ENCODE measurements at regions not wholly inside any gene's neighbourhood (a gene's known extent, or its start where the extent isn't known, plus 50 kb on each side); places are given as distances from the start of the nearest gene placed in this dataset.

DNA sequence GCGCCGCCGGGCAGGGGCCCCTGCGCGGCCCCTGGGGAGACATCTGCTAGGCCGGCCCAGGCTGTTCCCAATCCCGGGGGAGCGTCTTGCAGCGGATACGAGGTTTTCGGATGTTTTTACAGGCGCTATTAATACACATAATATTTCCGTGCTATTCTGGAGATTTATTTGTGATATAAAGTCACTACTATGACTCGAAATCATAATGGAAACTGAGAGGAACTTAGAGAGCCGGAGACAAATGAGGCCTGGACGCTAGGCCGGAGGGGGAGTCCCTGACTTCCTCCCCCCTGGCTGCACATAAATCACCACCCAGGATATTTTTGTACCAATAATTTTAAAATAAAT, 91.7 kb upstream of the ANO1 start:
- H3K36me3 Mint-ChIP-seq (ENCODE audit: low read depth): no peaks in the 10 kb centered on the region
- no peak overlapping the region for H3K27ac Mint-ChIP-seq
- no peaks in the 10 kb centered on the region for H3K9me3 Mint-ChIP-seq
- peaks cover 72% of the 10 kb centered on the region for H3K27me3 Mint-ChIP-seq
- intact Hi-C loops (cut with micrococcal nuclease): no loop called here
- no peak for DNase-seq
- H3K4me3 Mint-ChIP-seq: no peak overlapping the region
- no peaks in the 10 kb centered on the region for H3K4me1 Mint-ChIP-seq

DNA sequence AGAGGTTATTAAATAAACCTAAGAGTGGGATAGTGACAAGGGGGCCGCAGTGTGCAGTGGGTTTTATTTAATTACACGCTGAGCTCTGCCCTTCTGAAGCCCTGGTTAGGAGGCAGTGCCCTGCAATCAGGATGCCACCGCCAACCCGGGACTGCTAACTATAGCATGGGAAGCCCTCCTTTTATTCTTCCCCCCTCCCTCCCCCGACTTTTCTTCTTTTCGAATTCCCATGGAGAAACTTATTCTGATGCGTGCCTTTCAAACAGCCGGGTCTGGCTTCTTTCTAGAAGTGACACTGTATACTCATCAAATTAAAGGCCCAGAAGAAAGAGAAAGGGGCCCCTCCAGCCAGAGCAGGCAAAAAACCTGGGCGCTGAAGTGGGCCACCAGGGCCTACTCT, 91.3 kb upstream of the ANO1 start:
- Mint-ChIP-seq H3K9me3 (no peaks in the 10 kb centered on the region), H3K27me3 (peaks cover 70% of the 10 kb centered on the region)

DNA sequence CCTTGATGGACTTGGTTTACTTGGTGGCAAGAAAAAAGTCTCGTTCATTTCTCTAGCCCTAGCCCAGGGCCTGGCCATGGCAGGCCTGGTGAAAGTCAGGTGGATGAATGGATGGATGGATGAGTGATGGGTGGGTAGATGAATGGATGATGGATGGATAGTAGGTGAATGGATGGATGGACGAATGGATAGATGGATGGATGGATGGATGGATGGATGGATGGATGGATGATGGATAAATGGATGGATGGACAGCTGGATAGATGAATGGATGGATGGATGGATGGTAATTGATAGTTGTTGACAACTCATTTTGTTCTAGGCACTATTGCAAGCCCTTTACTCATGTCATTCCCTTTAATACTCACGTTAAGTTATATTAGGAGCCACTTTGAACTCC, 86.1 kb upstream of the ANO1 start:
- DNase-seq: no peak

More for the DNA sequence above, 91.3 kb upstream of the ANO1 start:
- no peak overlapping the region for H3K27ac Mint-ChIP-seq
- H3K4me1 Mint-ChIP-seq: no peaks in the 10 kb centered on the region
- H3K4me3 Mint-ChIP-seq: no peak overlapping the region
- DNase-seq: no peak
- intact Hi-C loops (cut with micrococcal nuclease): no loop called here
- no peaks in the 10 kb centered on the region for H3K36me3 Mint-ChIP-seq (ENCODE audit: low read depth)

DNA sequence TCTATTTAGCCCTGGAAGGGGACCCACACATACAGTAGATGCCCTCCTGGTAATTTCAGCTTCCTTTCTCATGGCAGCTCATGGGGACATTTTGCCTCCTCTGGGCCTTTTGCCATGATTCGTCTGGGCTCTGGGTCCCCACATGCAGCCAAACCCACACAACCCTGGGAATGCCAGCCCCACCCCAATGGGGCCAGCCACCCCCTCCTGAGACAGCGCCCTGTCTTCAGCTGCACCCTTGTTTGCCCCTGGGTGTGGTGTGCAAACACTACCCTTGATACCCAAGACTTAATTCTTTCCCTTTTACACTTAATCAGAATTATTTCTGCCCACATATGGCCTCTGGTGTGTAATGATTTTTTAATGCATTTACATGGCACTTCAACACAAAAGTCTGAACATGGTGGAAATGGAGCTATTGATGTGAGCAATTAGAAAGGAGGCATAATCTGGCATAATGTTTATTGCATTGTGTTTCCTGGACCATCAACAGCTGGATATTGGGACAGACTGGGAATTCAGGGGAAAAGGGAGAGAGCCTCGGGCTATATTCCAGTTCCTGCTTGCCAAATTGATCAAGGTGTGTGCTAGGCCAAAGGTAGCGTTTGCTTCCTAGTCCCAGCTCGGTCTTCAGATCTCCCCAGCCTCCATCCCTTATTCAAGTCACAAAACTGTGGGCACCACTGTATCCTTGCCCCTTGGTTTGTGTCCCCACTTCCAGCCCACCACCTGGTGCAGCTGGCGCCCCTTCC, 85.0 kb upstream of the ANO1 start:
- no peak for DNase-seq
- intact Hi-C loops (cut with micrococcal nuclease): no loop called here
- no peaks in the 10 kb centered on the region for H3K36me3 Mint-ChIP-seq (ENCODE audit: low read depth)
- H3K4me1 Mint-ChIP-seq: no peaks in the 10 kb centered on the region
- peaks cover 30% of the 10 kb centered on the region for H3K27me3 Mint-ChIP-seq
- H3K9me3 Mint-ChIP-seq: no peaks in the 10 kb centered on the region
- no peak overlapping the region for H3K4me3 Mint-ChIP-seq
- no peak overlapping the region for H3K27ac Mint-ChIP-seq

More for the DNA sequence above, 86.1 kb upstream of the ANO1 start:
- intact Hi-C loops (cut with micrococcal nuclease): no loop called here
- no peak overlapping the region for H3K27ac Mint-ChIP-seq
- no peaks in the 10 kb centered on the region for H3K9me3 Mint-ChIP-seq
- no peaks in the 10 kb centered on the region for H3K36me3 Mint-ChIP-seq (ENCODE audit: low read depth)
- H3K27me3 Mint-ChIP-seq: peaks cover 38% of the 10 kb centered on the region
- no peak overlapping the region for H3K4me3 Mint-ChIP-seq
- H3K4me1 Mint-ChIP-seq: no peaks in the 10 kb centered on the region

DNA sequence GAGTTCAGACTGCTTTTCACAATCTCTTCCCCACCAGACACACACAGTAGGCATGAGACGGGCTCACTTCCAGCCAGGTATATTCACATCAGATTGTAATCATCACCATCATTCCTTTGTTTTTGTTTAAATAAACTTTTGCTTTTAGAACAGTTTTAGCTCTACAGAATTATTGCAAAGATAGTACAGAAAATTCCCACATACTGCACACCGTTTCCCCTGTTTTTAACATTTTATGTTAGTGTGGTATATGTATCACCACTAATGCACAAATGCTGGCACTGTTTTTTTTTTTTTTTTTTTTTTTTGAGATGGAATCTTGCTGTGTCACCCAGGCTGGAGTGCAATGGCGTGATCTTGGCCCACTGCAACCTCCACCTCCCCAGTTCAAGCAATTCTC, 83.3 kb upstream of the ANO1 start:
- H3K36me3 Mint-ChIP-seq (ENCODE audit: low read depth): no peaks in the 10 kb centered on the region
- H3K27me3 Mint-ChIP-seq: peaks cover 16% of the 10 kb centered on the region
- H3K27ac Mint-ChIP-seq: no peak overlapping the region
- no peak overlapping the region for H3K4me3 Mint-ChIP-seq
- no peaks in the 10 kb centered on the region for H3K9me3 Mint-ChIP-seq
- peaks cover under 1% of the 10 kb centered on the region for H3K4me1 Mint-ChIP-seq
- DNase-seq: no peak
- intact Hi-C loops (cut with micrococcal nuclease): no loop called here

DNA sequence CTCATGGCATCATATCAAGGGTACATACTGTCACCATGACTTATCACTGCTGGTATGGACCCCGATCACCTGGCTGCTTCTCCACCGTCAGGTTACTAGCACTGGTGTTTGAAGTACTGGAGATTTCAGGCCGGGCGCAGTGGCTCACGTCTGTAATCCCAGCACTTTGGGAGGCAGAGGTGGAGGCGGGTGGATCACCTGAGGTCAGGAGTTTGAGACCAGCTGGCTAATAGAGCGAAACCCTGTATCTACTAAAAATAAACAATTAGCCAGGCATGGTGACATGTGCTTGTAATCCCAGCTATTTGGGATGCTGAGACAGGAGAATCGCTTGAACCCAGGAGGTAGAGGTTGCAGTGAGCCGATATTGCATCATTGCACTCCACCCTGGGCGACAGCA, 82.4 kb upstream of the ANO1 start:
- H3K4me1 Mint-ChIP-seq: peaks cover 8% of the 10 kb centered on the region
- H3K36me3 Mint-ChIP-seq (ENCODE audit: low read depth): no peaks in the 10 kb centered on the region
- intact Hi-C loops (cut with micrococcal nuclease): no loop called here
- no peak overlapping the region for H3K27ac Mint-ChIP-seq
- H3K27me3 Mint-ChIP-seq: peaks cover 12% of the 10 kb centered on the region
- no peaks in the 10 kb centered on the region for H3K9me3 Mint-ChIP-seq
- H3K4me3 Mint-ChIP-seq: no peak overlapping the region
- DNase-seq: no peak

GRCh38 chr11:69996451-69996850, 81.7 kb upstream of the ANO1 start:
- H3K36me3 Mint-ChIP-seq (ENCODE audit: low read depth): no peaks in the 10 kb centered on the region
- H3K27me3 Mint-ChIP-seq: peaks cover 7% of the 10 kb centered on the region
- no peaks in the 10 kb centered on the region for H3K9me3 Mint-ChIP-seq

GRCh38 chr11:69997352-69997751, 80.8 kb upstream of the ANO1 start:
- Mint-ChIP-seq H3K4me3 (no peak overlapping the region), H3K27me3 (peaks cover 7% of the 10 kb centered on the region), H3K4me1 (peaks cover 9% of the 10 kb centered on the region), H3K27ac (no peak overlapping the region), H3K9me3 (no peaks in the 10 kb centered on the region), H3K36me3 (ENCODE audit: low read depth) (no peaks in the 10 kb centered on the region)
- no peak for DNase-seq
- intact Hi-C loops (cut with micrococcal nuclease): no loop called here

More at GRCh38 chr11:69996451-69996850, 81.7 kb upstream of the ANO1 start:
- intact Hi-C loops (cut with micrococcal nuclease): no loop called here
- no peak overlapping the region for H3K4me3 Mint-ChIP-seq
- no peak for DNase-seq
- H3K27ac Mint-ChIP-seq: no peak overlapping the region
- peaks cover 9% of the 10 kb centered on the region for H3K4me1 Mint-ChIP-seq

- Mint-ChIP-seq H3K9me3 (no peaks in the 10 kb centered on the region), H3K4me1 (peaks cover 11% of the 10 kb centered on the region), H3K4me3 (no peak overlapping the region), H3K27me3 (peaks cover 7% of the 10 kb centered on the region), H3K27ac (no peak overlapping the region), H3K36me3 (ENCODE audit: low read depth) (no peaks in the 10 kb centered on the region)
- intact Hi-C loops (cut with micrococcal nuclease): no loop called here
- no peak for DNase-seq
Observed at GRCh38 chr11:69999721-70000120, 78.4 kb upstream of the ANO1 start.

GRCh38 chr11:70000228-70000627, 77.9 kb upstream of the ANO1 start:
- Mint-ChIP-seq H3K27ac (no peak overlapping the region), H3K9me3 (no peaks in the 10 kb centered on the region), H3K4me1 (peaks cover 11% of the 10 kb centered on the region), H3K4me3 (no peak overlapping the region), H3K36me3 (ENCODE audit: low read depth) (no peaks in the 10 kb centered on the region), H3K27me3 (peaks cover 7% of the 10 kb centered on the region)
- DNase-seq: no peak
- intact Hi-C loops (cut with micrococcal nuclease): no loop called here

DNA sequence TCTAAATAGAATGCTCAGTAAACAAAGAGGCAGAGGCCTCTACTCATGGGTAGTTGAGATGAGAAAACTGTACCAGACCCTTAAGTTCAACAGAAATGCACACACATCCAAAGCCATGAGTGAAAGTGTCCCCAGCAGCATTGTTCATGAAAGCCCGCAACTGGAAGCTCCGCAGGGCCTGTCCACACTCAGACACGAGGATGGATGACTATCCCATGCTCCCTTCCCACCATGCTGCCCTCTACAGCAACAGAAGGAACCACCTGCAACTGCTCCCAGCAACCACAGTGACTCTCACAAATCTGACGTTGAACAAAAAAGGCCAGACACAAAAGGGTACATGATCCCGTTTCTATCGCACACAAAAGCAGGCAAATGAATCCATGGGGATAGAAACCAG, 76.9 kb upstream of the ANO1 start:
- intact Hi-C loops (cut with micrococcal nuclease): no loop called here
- Mint-ChIP-seq H3K27ac (no peak overlapping the region), H3K4me1 (peaks cover 11% of the 10 kb centered on the region), H3K36me3 (ENCODE audit: low read depth) (no peaks in the 10 kb centered on the region), H3K27me3 (peaks cover 5% of the 10 kb centered on the region), H3K4me3 (no peak overlapping the region), H3K9me3 (no peaks in the 10 kb centered on the region)
- DNase-seq: no peak

- DNase-seq: peak; percentile 81
- no peaks in the 10 kb centered on the region for H3K9me3 Mint-ChIP-seq
- H3K4me1 Mint-ChIP-seq: peaks cover 11% of the 10 kb centered on the region
- H3K27ac Mint-ChIP-seq: peak overlapping the region; percentile 65
- no peak overlapping the region for H3K4me3 Mint-ChIP-seq
- no peaks in the 10 kb centered on the region for H3K36me3 Mint-ChIP-seq (ENCODE audit: low read depth)
- H3K27me3 Mint-ChIP-seq: peaks cover 7% of the 10 kb centered on the region
- intact Hi-C loops (cut with micrococcal nuclease): no loop called here
Observed at GRCh38 chr11:70002433-70002832, 75.7 kb upstream of the ANO1 start.

GRCh38 chr11:70005107-70005818, 72.9 kb upstream of the ANO1 start:
- H3K27me3 Mint-ChIP-seq: peaks cover 4% of the 10 kb centered on the region
- DNase-seq: no peak
- intact Hi-C loops (cut with micrococcal nuclease): no loop called here
- peaks cover 6% of the 10 kb centered on the region for H3K4me1 Mint-ChIP-seq
- no peak overlapping the region for H3K27ac Mint-ChIP-seq
- H3K4me3 Mint-ChIP-seq: no peak overlapping the region
- H3K36me3 Mint-ChIP-seq (ENCODE audit: low read depth): no peaks in the 10 kb centered on the region
- no peaks in the 10 kb centered on the region for H3K9me3 Mint-ChIP-seq

DNA sequence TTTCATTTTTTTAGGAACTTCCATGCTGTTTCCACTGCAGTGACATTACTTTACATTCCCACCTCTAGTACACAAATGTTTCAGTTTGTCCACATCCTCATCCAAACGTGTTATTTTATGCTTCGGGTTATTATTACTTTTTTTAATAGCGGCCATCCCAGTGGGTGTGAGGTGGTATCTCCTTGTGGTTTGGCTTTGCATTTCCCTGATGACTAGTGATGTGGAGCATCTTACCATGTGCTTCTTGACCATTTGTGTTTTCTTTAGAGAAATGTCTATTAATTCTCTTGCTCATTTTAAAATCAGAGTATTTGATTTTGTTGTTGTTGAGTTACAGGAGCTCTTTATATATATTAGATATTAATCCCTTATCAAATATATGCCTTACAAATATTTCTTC, 70.3 kb upstream of the ANO1 start:
- Mint-ChIP-seq H3K27me3 (peaks cover 4% of the 10 kb centered on the region), H3K27ac (no peak overlapping the region), H3K36me3 (ENCODE audit: low read depth) (no peaks in the 10 kb centered on the region), H3K4me3 (no peak overlapping the region), H3K4me1 (no peaks in the 10 kb centered on the region), H3K9me3 (no peaks in the 10 kb centered on the region)
- no peak for DNase-seq
- intact Hi-C loops (cut with micrococcal nuclease): no loop called here

- intact Hi-C loops (cut with micrococcal nuclease): no loop called here
- H3K4me1 Mint-ChIP-seq: no peaks in the 10 kb centered on the region
- H3K4me3 Mint-ChIP-seq: no peak overlapping the region
- peaks cover 3% of the 10 kb centered on the region for H3K27me3 Mint-ChIP-seq
- no peaks in the 10 kb centered on the region for H3K9me3 Mint-ChIP-seq
- DNase-seq: no peak
- no peaks in the 10 kb centered on the region for H3K36me3 Mint-ChIP-seq (ENCODE audit: low read depth)
- no peak overlapping the region for H3K27ac Mint-ChIP-seq
Observed at GRCh38 chr11:70010774-70011173, 67.3 kb upstream of the ANO1 start.
